HEK293 (cell line): ENCODE measurements at regions not wholly inside any gene's neighbourhood (a gene's known extent, or its start where the extent isn't known, plus 50 kb on each side); places are given as distances from the start of the nearest gene placed in this dataset.

Source experiments
- CTCF ChIA-PET: fragments of 350-600 bp; formaldehyde crosslinking; extraction: SDS; loops from one replicate; lab custom pipeline; 2021; ENCODE audit warnings: antibody characterized with exemption; lab: Yijun Ruan, JAX
- POLR2A ChIA-PET: fragments of 300-600 bp; formaldehyde crosslinking; extraction: SDS; loops from one replicate; lab custom pipeline; 2020; ENCODE audit warnings: antibody characterized with exemption, inconsistent platforms; lab: Yijun Ruan, JAX
- H3K27ac ChIP-seq: fragments of 200-500 bp; sonication (Bioruptor generic); 2 replicates; pipeline ENCODE4 v1.5.1; 2014; ENCODE audit warnings: low read depth, low read length, control low read depth, inconsistent platforms; ENCODE audit errors: extremely low read depth
- H3K36me3 ChIP-seq, 2 experiments: fragments of 200-500 bp in 1 of 2; sonication (Bioruptor generic) in 1 of 2; 1 replicate in 1 of 2; 2 replicates in 1 of 2; pipeline ENCODE4 v1.5.1; 2014 to 2017; ENCODE audit warnings: inconsistent platforms in 2 of 2, low read length in 2 of 2; ENCODE audit not compliant: control insufficient read depth in 2 of 2, insufficient read depth in 1 of 2
- H3K4me1 ChIP-seq: fragments of 200-500 bp; sonication (Bioruptor generic); 2 replicates; pipeline ENCODE4 v1.5.1; 2014; ENCODE audit warnings: mild to moderate bottlenecking, low read length, inconsistent platforms; ENCODE audit not compliant: control insufficient read depth, insufficient read depth
- H3K4me3 ChIP-seq: 2 replicates; pipeline ENCODE4 v1.5.1; 2011; ENCODE audit warnings: low read depth, mild to moderate bottlenecking, control low read depth, low read length, moderate library complexity
- H3K9me3 ChIP-seq: fragments of 200-500 bp; sonication (Bioruptor generic); 2 replicates; pipeline ENCODE4 v1.5.1; 2014; ENCODE audit warnings: low read depth, low read length, inconsistent platforms; ENCODE audit not compliant: control insufficient read depth, insufficient read depth
- ELK4 ChIP-seq: IDR thresholded peaks from 2 replicates; pipeline ENCODE4 v1.6.1; 2011; ENCODE audit warnings: mild to moderate bottlenecking, low read depth, low read length, borderline replicate concordance
- GLIS1 ChIP-seq: fragments of 450-650 bp; formaldehyde crosslinking; IDR thresholded peaks from 2 replicates; pipeline ENCODE4 v1.5.1; 2016; ENCODE audit warnings: missing biosample characterization, missing genetic modification characterization
- IKZF3 ChIP-seq: fragments of 450-650 bp; IDR thresholded peaks from 2 replicates; pipeline ENCODE4 v1.5.0; 2018; ENCODE audit warnings: missing biosample characterization, mild to moderate bottlenecking, missing genetic modification characterization, moderate library complexity
- KLF10 ChIP-seq: fragments of 450-650 bp; IDR thresholded peaks from 2 replicates; pipeline ENCODE4 v1.5.1; 2018; ENCODE audit warnings: missing biosample characterization, mild to moderate bottlenecking, missing genetic modification characterization
- SETDB1 ChIP-seq: IDR thresholded peaks from one replicate; pipeline ENCODE4 v1.6.1; 2017; ENCODE audit warnings: mild to moderate bottlenecking, low read length, moderate library complexity, mixed read lengths; ENCODE audit not compliant: insufficient read length
- SP3 ChIP-seq: fragments of 450-650 bp; formaldehyde crosslinking; IDR thresholded peaks from 2 replicates; pipeline ENCODE4 v1.5.1; 2016; ENCODE audit warnings: missing biosample characterization, missing genetic modification characterization
- WT1 ChIP-seq: fragments of 450-650 bp; formaldehyde crosslinking; IDR thresholded peaks from 2 replicates; pipeline ENCODE4 v1.5.1; 2016; ENCODE audit warnings: missing biosample characterization, missing genetic modification characterization
- YY1 ChIP-seq: fragments of 450-650 bp; formaldehyde crosslinking; IDR thresholded peaks from 2 replicates; pipeline ENCODE4 v1.5.1; 2018; ENCODE audit warnings: missing biosample characterization, missing genetic modification characterization
- ZEB2 ChIP-seq: fragments of 450-650 bp; formaldehyde crosslinking; IDR thresholded peaks from 2 replicates; pipeline ENCODE4 v1.5.1; 2016; ENCODE audit warnings: missing biosample characterization, missing genetic modification characterization
- ZNF114 ChIP-seq: fragments of 450-650 bp; formaldehyde crosslinking; IDR thresholded peaks from 2 replicates; pipeline ENCODE4 v1.5.0; 2017; ENCODE audit warnings: missing biosample characterization, missing genetic modification characterization
- ZNF174 ChIP-seq: fragments of 450-650 bp; formaldehyde crosslinking; IDR thresholded peaks from 2 replicates; pipeline ENCODE4 v1.5.0; 2017; ENCODE audit warnings: missing biosample characterization, mild to moderate bottlenecking, missing genetic modification characterization
- ZNF248 ChIP-seq: fragments of 450-650 bp; formaldehyde crosslinking; IDR thresholded peaks from 2 replicates; pipeline ENCODE4 v1.5.1; 2017; ENCODE audit warnings: missing biosample characterization, missing genetic modification characterization
- ZNF394 ChIP-seq: fragments of 450-650 bp; formaldehyde crosslinking; IDR thresholded peaks from 2 replicates; pipeline ENCODE4 v1.5.1; 2016; ENCODE audit warnings: missing biosample characterization, missing genetic modification characterization, mild to moderate bottlenecking, moderate library complexity, borderline replicate concordance
- ZNF404 ChIP-seq: fragments of 450-650 bp; formaldehyde crosslinking; IDR thresholded peaks from 2 replicates; pipeline ENCODE4 v1.5.1; 2017; ENCODE audit warnings: missing biosample characterization, missing genetic modification characterization
- ZNF416 ChIP-seq: fragments of 450-650 bp; formaldehyde crosslinking; IDR thresholded peaks from 2 replicates; pipeline ENCODE4 v1.5.1; 2016; ENCODE audit warnings: missing biosample characterization, missing genetic modification characterization
- ZNF433 ChIP-seq: fragments of 450-650 bp; formaldehyde crosslinking; IDR thresholded peaks from 2 replicates; pipeline ENCODE4 v1.5.1; 2016; ENCODE audit warnings: missing biosample characterization, missing genetic modification characterization, low read depth
- ZNF501 ChIP-seq: fragments of 450-650 bp; formaldehyde crosslinking; IDR thresholded peaks from 2 replicates; pipeline ENCODE4 v1.5.1; 2016; ENCODE audit warnings: missing biosample characterization, missing genetic modification characterization
- ZNF518A ChIP-seq: fragments of 450-650 bp; formaldehyde crosslinking; conservative IDR thresholded peaks from 2 replicates; pipeline ENCODE4 v1.5.1; 2016; ENCODE audit warnings: low read depth, missing biosample characterization, missing genetic modification characterization
- ZNF529 ChIP-seq: fragments of 450-650 bp; formaldehyde crosslinking; IDR thresholded peaks from 2 replicates; pipeline ENCODE4 v1.5.1; 2017; ENCODE audit warnings: missing genetic modification characterization, missing biosample characterization; ENCODE audit not compliant: insufficient replicate concordance
- ZNF791 ChIP-seq: fragments of 450-650 bp; formaldehyde crosslinking; IDR thresholded peaks from 2 replicates; pipeline ENCODE4 v1.5.1; 2016; ENCODE audit warnings: missing biosample characterization, missing genetic modification characterization
- ZSCAN23 ChIP-seq: fragments of 450-650 bp; formaldehyde crosslinking; IDR thresholded peaks from 2 replicates; pipeline ENCODE4 v1.5.1; 2016; ENCODE audit warnings: missing biosample characterization, missing genetic modification characterization
- ZSCAN30 ChIP-seq: fragments of 450-650 bp; IDR thresholded peaks from 2 replicates; pipeline ENCODE4 v1.5.1; 2018; ENCODE audit warnings: missing biosample characterization, mild to moderate bottlenecking, missing genetic modification characterization, moderate library complexity
- TF ChIP-seq, protein P1 (sequence below): fragments of 450-650 bp; formaldehyde crosslinking; IDR thresholded peaks from 2 replicates; pipeline ENCODE4 v1.5.1; 2016; ENCODE audit warnings: missing biosample characterization, missing genetic modification characterization, borderline replicate concordance
- TF ChIP-seq, protein P2 (sequence below): fragments of 450-650 bp; formaldehyde crosslinking; IDR thresholded peaks from 2 replicates; pipeline ENCODE4 v1.5.1; 2016; ENCODE audit warnings: missing biosample characterization, missing genetic modification characterization

GRCh38 chr6:134432036-134432435 lies 114.1 kb upstream of the SGK1 start:
- Histone ChIP-seq H3K27ac (no peak overlapping the region), H3K4me3 (no peak overlapping the region), H3K36me3 (no peaks in the 10 kb centered on the region), H3K9me3 (no peaks in the 10 kb centered on the region), H3K4me1 (peaks cover 3% of the 10 kb centered on the region; the same call in 1 of the 2 replicates)
- ChIA-PET CTCF (no interaction called here), POLR2A (no interaction called here)
- no peak for TF ChIP-seq ZNF174 (tag by site-specific recombination)
- TF ChIP-seq ZNF501 (tag by site-specific recombination), result no peak
- no peak for TF ChIP-seq ZNF416 (tag by site-specific recombination)
- no peak for TF ChIP-seq GLIS1
- TF ChIP-seq, protein P1, sequence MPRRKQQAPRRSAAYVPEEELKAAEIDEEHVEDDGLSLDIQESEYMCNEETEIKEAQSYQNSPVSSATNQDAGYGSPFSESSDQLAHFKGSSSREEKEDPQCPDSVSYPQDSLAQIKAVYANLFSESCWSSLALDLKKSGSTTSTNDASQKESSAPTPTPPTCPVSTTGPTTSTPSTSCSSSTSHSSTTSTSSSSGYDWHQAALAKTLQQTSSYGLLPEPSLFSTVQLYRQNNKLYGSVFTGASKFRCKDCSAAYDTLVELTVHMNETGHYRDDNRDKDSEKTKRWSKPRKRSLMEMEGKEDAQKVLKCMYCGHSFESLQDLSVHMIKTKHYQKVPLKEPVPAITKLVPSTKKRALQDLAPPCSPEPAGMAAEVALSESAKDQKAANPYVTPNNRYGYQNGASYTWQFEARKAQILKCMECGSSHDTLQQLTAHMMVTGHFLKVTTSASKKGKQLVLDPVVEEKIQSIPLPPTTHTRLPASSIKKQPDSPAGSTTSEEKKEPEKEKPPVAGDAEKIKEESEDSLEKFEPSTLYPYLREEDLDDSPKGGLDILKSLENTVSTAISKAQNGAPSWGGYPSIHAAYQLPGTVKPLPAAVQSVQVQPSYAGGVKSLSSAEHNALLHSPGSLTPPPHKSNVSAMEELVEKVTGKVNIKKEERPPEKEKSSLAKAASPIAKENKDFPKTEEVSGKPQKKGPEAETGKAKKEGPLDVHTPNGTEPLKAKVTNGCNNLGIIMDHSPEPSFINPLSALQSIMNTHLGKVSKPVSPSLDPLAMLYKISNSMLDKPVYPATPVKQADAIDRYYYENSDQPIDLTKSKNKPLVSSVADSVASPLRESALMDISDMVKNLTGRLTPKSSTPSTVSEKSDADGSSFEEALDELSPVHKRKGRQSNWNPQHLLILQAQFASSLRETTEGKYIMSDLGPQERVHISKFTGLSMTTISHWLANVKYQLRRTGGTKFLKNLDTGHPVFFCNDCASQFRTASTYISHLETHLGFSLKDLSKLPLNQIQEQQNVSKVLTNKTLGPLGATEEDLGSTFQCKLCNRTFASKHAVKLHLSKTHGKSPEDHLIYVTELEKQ (tag by site-specific recombination), result no peak
- no peak for TF ChIP-seq ELK4
- TF ChIP-seq ZEB2 (tag by site-specific recombination), result no peak
- no peak for TF ChIP-seq ZSCAN30 (tag by site-specific recombination)
- no peak for TF ChIP-seq ZNF114 (tag by site-specific recombination)
- no peak for TF ChIP-seq IKZF3
- TF ChIP-seq ZNF404 (tag by site-specific recombination), result no peak
- no peak for TF ChIP-seq KLF10 (tag by site-specific recombination)
- no peak for TF ChIP-seq ZNF394 (tag by site-specific recombination)
- TF ChIP-seq SETDB1, result no peak
- TF ChIP-seq ZNF518A (tag by site-specific recombination), result no peak
- TF ChIP-seq ZSCAN23, result no peak
- TF ChIP-seq ZNF791, result no peak

DNA sequence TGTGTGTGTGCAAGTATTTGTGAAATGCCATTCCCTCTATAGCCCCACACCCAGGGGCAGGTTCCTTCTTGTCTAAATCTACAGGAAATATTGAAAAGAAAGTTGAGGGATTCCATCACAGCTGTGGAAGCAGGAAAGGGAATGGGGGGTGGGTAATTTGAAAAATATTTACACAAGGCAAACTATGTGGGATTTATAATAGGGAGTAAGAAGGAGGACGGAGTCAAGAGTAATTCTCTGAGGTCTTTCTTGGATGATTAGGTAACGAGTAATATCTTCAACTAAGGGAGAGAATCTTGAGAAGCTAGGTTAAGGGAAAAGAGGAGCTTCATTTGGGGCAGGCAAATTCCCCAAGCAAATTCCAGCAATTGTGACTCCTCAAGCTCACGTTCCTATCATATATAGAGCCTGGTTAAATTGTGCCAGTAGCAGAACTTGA lies 113.5 kb upstream of the SGK1 start:
- ChIA-PET POLR2A (no interaction called here), CTCF (interaction anchor here (0.9 kb wide), 1 partner anchor 49 kb away, joined by 3 read pairs; no protein-coding TSS in a partner anchor)
- Histone ChIP-seq H3K4me1 (peaks cover 3% of the 10 kb centered on the region; the same call in 1 of the 2 replicates), H3K4me3 (no peak overlapping the region), H3K27ac (no peak overlapping the region), H3K36me3 (no peaks in the 10 kb centered on the region), H3K9me3 (no peaks in the 10 kb centered on the region)
- TF ChIP-seq, protein P2, sequence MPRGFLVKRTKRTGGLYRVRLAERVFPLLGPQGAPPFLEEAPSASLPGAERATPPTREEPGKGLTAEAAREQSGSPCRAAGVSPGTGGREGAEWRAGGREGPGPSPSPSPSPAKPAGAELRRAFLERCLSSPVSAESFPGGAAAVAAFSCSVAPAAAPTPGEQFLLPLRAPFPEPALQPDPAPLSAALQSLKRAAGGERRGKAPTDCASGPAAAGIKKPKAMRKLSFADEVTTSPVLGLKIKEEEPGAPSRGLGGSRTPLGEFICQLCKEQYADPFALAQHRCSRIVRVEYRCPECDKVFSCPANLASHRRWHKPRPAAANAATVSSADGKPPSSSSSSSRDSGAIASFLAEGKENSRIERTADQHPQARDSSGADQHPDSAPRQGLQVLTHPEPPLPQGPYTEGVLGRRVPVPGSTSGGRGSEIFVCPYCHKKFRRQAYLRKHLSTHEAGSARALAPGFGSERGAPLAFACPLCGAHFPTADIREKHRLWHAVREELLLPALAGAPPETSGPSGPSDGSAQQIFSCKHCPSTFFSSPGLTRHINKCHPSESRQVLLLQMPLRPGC, result no peak
- TF ChIP-seq ZNF529 (tag by site-specific recombination) (no peak), ZNF248 (tag by site-specific recombination) (no peak), WT1 (no peak), YY1 (tag by site-specific recombination) (no peak), ZNF433 (tag by site-specific recombination) (no peak), SP3 (tag by site-specific recombination) (no peak)
